ENCODE measurements at regions not wholly inside any gene's neighbourhood (a gene's known extent, or its start where the extent isn't known, plus 50 kb on each side); places are given as distances from the start of the nearest gene placed in this dataset.

DNA sequence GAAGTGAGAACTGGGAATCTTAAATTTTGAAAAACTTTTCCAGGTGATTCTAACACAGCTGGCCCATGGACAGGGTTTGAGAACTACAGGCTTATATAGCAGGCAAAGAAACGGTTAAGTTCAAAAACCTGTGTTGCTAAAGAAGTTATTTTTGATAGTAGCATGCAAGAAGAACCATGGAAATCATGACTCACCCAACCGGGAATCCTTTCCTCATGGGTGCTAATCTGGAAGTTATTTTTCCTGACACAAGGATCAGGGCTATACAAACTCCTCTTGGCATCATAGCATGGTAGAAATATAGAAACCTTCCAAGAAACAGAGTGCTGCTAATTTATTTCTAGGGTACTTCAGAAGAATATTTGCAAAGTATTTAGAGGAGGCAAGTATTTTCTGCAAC is 588.7 kb downstream of the CCER1 start:
- TF ChIP-seq, protein P1, sequence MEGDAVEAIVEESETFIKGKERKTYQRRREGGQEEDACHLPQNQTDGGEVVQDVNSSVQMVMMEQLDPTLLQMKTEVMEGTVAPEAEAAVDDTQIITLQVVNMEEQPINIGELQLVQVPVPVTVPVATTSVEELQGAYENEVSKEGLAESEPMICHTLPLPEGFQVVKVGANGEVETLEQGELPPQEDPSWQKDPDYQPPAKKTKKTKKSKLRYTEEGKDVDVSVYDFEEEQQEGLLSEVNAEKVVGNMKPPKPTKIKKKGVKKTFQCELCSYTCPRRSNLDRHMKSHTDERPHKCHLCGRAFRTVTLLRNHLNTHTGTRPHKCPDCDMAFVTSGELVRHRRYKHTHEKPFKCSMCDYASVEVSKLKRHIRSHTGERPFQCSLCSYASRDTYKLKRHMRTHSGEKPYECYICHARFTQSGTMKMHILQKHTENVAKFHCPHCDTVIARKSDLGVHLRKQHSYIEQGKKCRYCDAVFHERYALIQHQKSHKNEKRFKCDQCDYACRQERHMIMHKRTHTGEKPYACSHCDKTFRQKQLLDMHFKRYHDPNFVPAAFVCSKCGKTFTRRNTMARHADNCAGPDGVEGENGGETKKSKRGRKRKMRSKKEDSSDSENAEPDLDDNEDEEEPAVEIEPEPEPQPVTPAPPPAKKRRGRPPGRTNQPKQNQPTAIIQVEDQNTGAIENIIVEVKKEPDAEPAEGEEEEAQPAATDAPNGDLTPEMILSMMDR (IDR thresholded peaks at IDR 0.05; ENCODE audit: borderline replicate concordance, extremely low read depth, low read length, poor library complexity, severe bottlenecking), result no peak
- no peak for TF ChIP-seq EZH2 (IDR thresholded peaks at IDR 0.05; ENCODE audit: borderline replicate concordance, low read depth, low read length, severe bottlenecking)
